ENCODE measurements at regions not wholly inside any gene's neighbourhood (a gene's known extent, or its start where the extent isn't known, plus 50 kb on each side); places are given as distances from the start of the nearest gene placed in this dataset.
"Not testable (repeated sequence)": the region's sequence is repeated elsewhere in the genome, so short reads cannot be mapped to it uniquely, and the experiment has no call there.

GRCh38 chr11:70894566-70895365 lies 357.6 kb downstream of the SHANK2 start:
- DNase-seq (ENCODE audit: low read depth): no peak

GRCh38 chr11:70895366-70895670 lies 357.1 kb downstream of the SHANK2 start:
- no peak for DNase-seq (ENCODE audit: low read depth)

- DNase-seq (ENCODE audit: low read depth): no peak
Measured at GRCh38 chr11:70897429-70897828, 354.9 kb downstream of the SHANK2 start.

- DNase-seq (ENCODE audit: low read depth): no peak
Measured at GRCh38 chr11:70899616-70900015, 352.8 kb downstream of the SHANK2 start.

GRCh38 chr11:70900540-70900939 lies 351.8 kb downstream of the SHANK2 start:
- DNase-seq (ENCODE audit: low read depth): no peak

- DNase-seq (ENCODE audit: low read depth): no peak
Measured at GRCh38 chr11:70901951-70902521, 350.3 kb downstream of the SHANK2 start.

- not testable (repeated sequence) for DNase-seq (ENCODE audit: low read depth)
Measured at GRCh38 chr11:70903229-70903628, 349.1 kb downstream of the SHANK2 start.

GRCh38 chr11:70906101-70906500 lies 346.3 kb downstream of the SHANK2 start:
- no peak for DNase-seq (ENCODE audit: low read depth)

- no peak for DNase-seq (ENCODE audit: low read depth)
Measured at GRCh38 chr11:70908223-70908622, 344.2 kb downstream of the SHANK2 start.

- DNase-seq (ENCODE audit: low read depth): no peak
Measured at GRCh38 chr11:70910835-70911234, 341.5 kb downstream of the SHANK2 start.

- no peak for DNase-seq (ENCODE audit: low read depth)
Measured at GRCh38 chr11:70912226-70912840, 340.0 kb downstream of the SHANK2 start.

GRCh38 chr11:70913715-70914231 lies 338.6 kb downstream of the SHANK2 start:
- no peak for DNase-seq (ENCODE audit: low read depth)

- no peak for DNase-seq (ENCODE audit: low read depth)
Measured at GRCh38 chr11:70914496-70914895, 337.9 kb downstream of the SHANK2 start.

- DNase-seq (ENCODE audit: low read depth): no peak
Measured at GRCh38 chr11:70915158-70915985, 337.0 kb downstream of the SHANK2 start.

GRCh38 chr11:70916351-70916750 lies 336.0 kb downstream of the SHANK2 start:
- DNase-seq (ENCODE audit: low read depth): no peak

GRCh38 chr11:70918242-70918641 lies 334.1 kb downstream of the SHANK2 start:
- no peak for DNase-seq (ENCODE audit: low read depth)

- no peak for DNase-seq (ENCODE audit: low read depth)
Measured at GRCh38 chr11:70921804-70922203, 330.6 kb downstream of the SHANK2 start.

GRCh38 chr11:70924108-70924507 lies 328.3 kb downstream of the SHANK2 start:
- DNase-seq (ENCODE audit: low read depth): no peak

GRCh38 chr11:70925238-70925637 lies 327.1 kb downstream of the SHANK2 start:
- DNase-seq (ENCODE audit: low read depth): no peak

- DNase-seq (ENCODE audit: low read depth): no peak
Measured at GRCh38 chr11:70926543-70927201, 325.7 kb downstream of the SHANK2 start.

GRCh38 chr11:70928854-70929598 lies 323.4 kb downstream of the SHANK2 start:
- no peak for DNase-seq (ENCODE audit: low read depth)
